HG03025 (cell line): ENCODE measurements at regions not wholly inside any gene's neighbourhood (a gene's known extent, or its start where the extent isn't known, plus 50 kb on each side); places are given as distances from the start of the nearest gene placed in this dataset.
"Not testable (repeated sequence)": the region's sequence is repeated elsewhere in the genome, so short reads cannot be mapped to it uniquely, and the experiment has no call there.

Experiments
- ATAC-seq: cut with Tn5 transposase; IDR thresholded peaks from one replicate; pipeline ENCODE4 v1.9.1; 2021; ENCODE audit warnings: mild to moderate bottlenecking, moderate library complexity; ENCODE audit not compliant: unreplicated experiment, low FRiP score

- no peak for ATAC-seq
These were observed 224.2 kb downstream of the RCHY1 start for GRCh38 chr4:75289914-75290582.

- ATAC-seq: no peak
These were observed 226.3 kb downstream of the RCHY1 start for GRCh38 chr4:75287738-75288517.

GRCh38 chr4:75285837-75286236 is 228.4 kb downstream of the RCHY1 start:
- no peak for ATAC-seq

GRCh38 chr4:75284831-75285230 is 229.4 kb downstream of the RCHY1 start:
- ATAC-seq: no peak

- not testable (repeated sequence) for ATAC-seq
These were observed 233.7 kb downstream of the RCHY1 start for GRCh38 chr4:75280461-75280860.

- no peak for ATAC-seq
These were observed 254.9 kb downstream of the RCHY1 start for GRCh38 chr4:75259306-75259705.

GRCh38 chr4:75255261-75255660 is 258.9 kb downstream of the RCHY1 start:
- ATAC-seq: no peak

GRCh38 chr4:75254745-75255144 is 259.5 kb downstream of the RCHY1 start:
- no peak for ATAC-seq

- not testable (repeated sequence) for ATAC-seq
These were observed 261.1 kb downstream of the RCHY1 start for GRCh38 chr4:75253094-75253493.

GRCh38 chr4:75251547-75251946 is 262.7 kb downstream of the RCHY1 start:
- ATAC-seq: peak; percentile 91

- no peak for ATAC-seq
These were observed 264.5 kb downstream of the RCHY1 start for GRCh38 chr4:75249739-75250138.

- ATAC-seq: no peak
These were observed 265.3 kb downstream of the RCHY1 start for GRCh38 chr4:75248770-75249407.

GRCh38 chr4:75244325-75244724 is 269.9 kb downstream of the RCHY1 start:
- ATAC-seq: no peak

GRCh38 chr4:75243570-75243969 is 270.6 kb downstream of the RCHY1 start:
- ATAC-seq: no peak

- ATAC-seq: peak; percentile 99
These were observed 278.7 kb downstream of the RCHY1 start for GRCh38 chr4:75235359-75235951.

- ATAC-seq: no peak
These were observed 281.7 kb downstream of the RCHY1 start for GRCh38 chr4:75232546-75232945.

- peak; percentile 86 for ATAC-seq
These were observed 284.2 kb downstream of the RCHY1 start for GRCh38 chr4:75229806-75230570.

- ATAC-seq: no peak
These were observed 280.6 kb downstream of the PARM1 start for GRCh38 chr4:75213480-75213879.

- no peak for ATAC-seq
These were observed 278.5 kb downstream of the PARM1 start for GRCh38 chr4:75211422-75211821.

- ATAC-seq: no peak
These were observed 275.0 kb downstream of the PARM1 start for GRCh38 chr4:75207902-75208301.
